ENCODE measurements at regions not wholly inside any gene's neighbourhood (a gene's known extent, or its start where the extent isn't known, plus 50 kb on each side); places are given as distances from the start of the nearest gene placed in this dataset.

DNA sequence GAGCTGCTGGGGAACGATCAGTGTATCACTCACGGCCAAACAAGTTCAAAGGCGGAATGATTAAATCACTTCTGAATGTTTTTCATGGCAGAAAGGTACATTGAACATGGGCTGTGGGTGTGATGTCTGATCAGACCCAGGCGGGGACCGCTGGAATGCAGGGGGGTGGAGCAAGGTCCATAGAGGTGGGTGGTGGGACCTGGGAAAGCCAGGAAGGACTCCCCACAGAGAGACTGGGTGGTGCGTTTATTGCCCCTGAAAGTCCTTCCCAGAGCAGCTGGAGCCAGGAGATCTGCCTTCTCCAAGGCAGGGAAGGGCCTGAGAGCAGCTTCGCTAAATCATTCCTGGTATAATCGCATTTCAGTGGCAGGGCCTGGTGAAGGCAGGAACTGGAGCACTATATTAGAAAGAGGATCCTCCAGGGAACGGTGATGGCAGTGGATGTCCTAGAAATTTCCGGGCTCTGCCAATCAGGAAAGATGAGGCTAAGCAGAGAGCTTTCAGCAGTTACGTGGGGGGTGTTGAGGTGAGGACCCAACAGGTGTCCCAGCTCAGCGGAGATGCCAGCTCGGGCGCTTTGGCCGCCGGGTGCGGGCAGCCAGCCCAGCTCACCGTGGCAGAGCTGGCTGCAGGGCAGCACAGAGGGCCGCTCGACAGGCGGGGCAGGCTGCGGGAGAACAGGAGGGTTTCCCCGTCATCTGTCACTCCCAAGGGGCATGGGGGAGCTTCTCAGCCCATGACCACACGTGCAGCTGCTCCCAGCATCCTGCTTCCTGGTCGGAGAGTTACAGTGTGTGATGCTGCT is 271.7 kb downstream of the CTTN start:
- no peak for ATAC-seq (ENCODE audit: low read depth)
- no peaks in the 10 kb centered on the region for H3K36me3 ChIP-seq (ENCODE audit: low read depth)
- no peaks in the 10 kb centered on the region for H3K9me3 ChIP-seq (ENCODE audit: severe bottlenecking)
- H3K4me3 ChIP-seq (ENCODE audit: severe bottlenecking): no peak overlapping the region
- DNase-seq (ENCODE audit: low spot score): no peak
- H3K27me3 ChIP-seq (ENCODE audit: insufficient read depth, poor library complexity, severe bottlenecking): no peaks in the 10 kb centered on the region
- H3K27ac ChIP-seq (ENCODE audit: poor library complexity, severe bottlenecking): no peak overlapping the region
- H3K4me1 ChIP-seq (ENCODE audit: insufficient read depth, poor library complexity, severe bottlenecking): no peaks in the 10 kb centered on the region
- TF ChIP-seq, protein P1, sequence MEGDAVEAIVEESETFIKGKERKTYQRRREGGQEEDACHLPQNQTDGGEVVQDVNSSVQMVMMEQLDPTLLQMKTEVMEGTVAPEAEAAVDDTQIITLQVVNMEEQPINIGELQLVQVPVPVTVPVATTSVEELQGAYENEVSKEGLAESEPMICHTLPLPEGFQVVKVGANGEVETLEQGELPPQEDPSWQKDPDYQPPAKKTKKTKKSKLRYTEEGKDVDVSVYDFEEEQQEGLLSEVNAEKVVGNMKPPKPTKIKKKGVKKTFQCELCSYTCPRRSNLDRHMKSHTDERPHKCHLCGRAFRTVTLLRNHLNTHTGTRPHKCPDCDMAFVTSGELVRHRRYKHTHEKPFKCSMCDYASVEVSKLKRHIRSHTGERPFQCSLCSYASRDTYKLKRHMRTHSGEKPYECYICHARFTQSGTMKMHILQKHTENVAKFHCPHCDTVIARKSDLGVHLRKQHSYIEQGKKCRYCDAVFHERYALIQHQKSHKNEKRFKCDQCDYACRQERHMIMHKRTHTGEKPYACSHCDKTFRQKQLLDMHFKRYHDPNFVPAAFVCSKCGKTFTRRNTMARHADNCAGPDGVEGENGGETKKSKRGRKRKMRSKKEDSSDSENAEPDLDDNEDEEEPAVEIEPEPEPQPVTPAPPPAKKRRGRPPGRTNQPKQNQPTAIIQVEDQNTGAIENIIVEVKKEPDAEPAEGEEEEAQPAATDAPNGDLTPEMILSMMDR (IDR thresholded peaks at IDR 0.05; ENCODE audit: poor library complexity, severe bottlenecking): no peak

DNA sequence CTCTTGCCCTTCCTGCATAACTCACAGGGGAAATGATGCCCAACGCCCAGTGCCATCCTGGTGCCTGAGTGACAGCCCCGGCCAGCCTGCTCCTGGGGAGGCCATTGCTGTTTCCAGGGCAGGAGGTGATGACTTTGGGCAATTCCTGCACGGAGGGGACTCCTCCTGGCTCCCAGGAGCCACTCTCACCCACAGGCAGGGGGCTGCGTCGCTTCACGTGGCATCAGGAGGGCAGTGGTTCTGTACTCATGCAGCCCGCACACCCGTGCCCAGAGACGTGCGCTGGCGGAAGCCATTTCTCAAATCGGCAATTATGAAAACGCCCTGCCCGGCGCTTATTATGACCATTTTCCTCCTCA is 272.3 kb downstream of the CTTN start:
- Histone ChIP-seq H3K9me3 (ENCODE audit: severe bottlenecking) (no peaks in the 10 kb centered on the region), H3K27ac (ENCODE audit: poor library complexity, severe bottlenecking) (no peak overlapping the region), H3K4me3 (ENCODE audit: severe bottlenecking) (no peak overlapping the region), H3K36me3 (ENCODE audit: low read depth) (no peaks in the 10 kb centered on the region), H3K27me3 (ENCODE audit: insufficient read depth, poor library complexity, severe bottlenecking) (no peaks in the 10 kb centered on the region), H3K4me1 (ENCODE audit: insufficient read depth, poor library complexity, severe bottlenecking) (no peaks in the 10 kb centered on the region)
- ATAC-seq (ENCODE audit: low read depth) (no peak), DNase-seq (ENCODE audit: low spot score) (no peak)
- TF ChIP-seq, protein P1 (IDR thresholded peaks at IDR 0.05; ENCODE audit: poor library complexity, severe bottlenecking): no peak

DNA sequence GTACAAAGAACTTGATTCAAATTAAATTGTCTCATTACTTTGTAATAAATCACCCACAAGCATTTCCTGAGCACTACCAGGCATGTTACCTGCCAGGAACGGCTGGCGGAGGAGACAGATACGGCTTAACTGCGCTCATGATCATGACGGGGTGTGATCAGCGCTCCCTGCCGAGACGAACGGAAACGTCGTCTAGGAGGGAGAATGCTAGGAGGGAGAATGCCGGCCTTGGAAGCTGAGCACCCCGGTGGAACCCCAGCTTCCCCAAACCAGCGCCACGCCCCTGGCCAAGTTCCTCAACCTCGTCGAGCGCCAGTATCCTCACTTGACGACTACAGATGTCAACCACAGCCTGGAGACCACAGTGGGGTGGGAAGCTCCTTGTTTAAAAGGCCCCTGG is 272.8 kb downstream of the CTTN start:
- no peak overlapping the region for H3K27ac ChIP-seq (ENCODE audit: poor library complexity, severe bottlenecking)
- ATAC-seq (ENCODE audit: low read depth): no peak

DNA sequence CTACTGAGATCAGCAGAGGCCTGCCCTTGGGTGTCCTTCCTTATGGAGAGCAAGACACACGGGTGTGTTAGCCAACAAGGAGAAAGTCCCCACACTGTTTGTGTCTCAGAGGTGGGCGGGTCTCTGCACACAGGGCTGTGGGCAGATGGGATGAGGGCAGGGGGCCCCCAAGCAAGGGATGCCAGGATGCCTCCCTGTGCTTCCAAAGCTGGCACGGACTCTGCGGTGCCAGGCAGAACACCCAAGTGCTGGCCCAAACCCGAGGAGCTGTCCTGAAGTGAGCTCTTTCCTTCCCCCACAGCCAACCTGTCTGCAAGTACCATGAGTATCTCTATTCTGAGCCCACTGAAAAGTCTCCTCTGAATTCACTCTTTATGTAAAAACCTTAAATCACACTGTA is 273.3 kb downstream of the CTTN start:
- no peak for ATAC-seq (ENCODE audit: low read depth)
- TF ChIP-seq, protein P1 (IDR thresholded peaks at IDR 0.05; ENCODE audit: poor library complexity, severe bottlenecking): no peak
- Histone ChIP-seq H3K36me3 (ENCODE audit: low read depth) (no peaks in the 10 kb centered on the region), H3K9me3 (ENCODE audit: severe bottlenecking) (no peaks in the 10 kb centered on the region), H3K4me1 (ENCODE audit: insufficient read depth, poor library complexity, severe bottlenecking) (no peaks in the 10 kb centered on the region), H3K4me3 (ENCODE audit: severe bottlenecking) (no peak overlapping the region), H3K27ac (ENCODE audit: poor library complexity, severe bottlenecking) (no peak overlapping the region), H3K27me3 (ENCODE audit: insufficient read depth, poor library complexity, severe bottlenecking) (no peaks in the 10 kb centered on the region)
- no peak for DNase-seq (ENCODE audit: low spot score)

More for the DNA sequence above, 272.8 kb downstream of the CTTN start:
- TF ChIP-seq, protein P1 (IDR thresholded peaks at IDR 0.05; ENCODE audit: poor library complexity, severe bottlenecking): no peak
- H3K27me3 ChIP-seq (ENCODE audit: insufficient read depth, poor library complexity, severe bottlenecking): no peaks in the 10 kb centered on the region
- no peak for DNase-seq (ENCODE audit: low spot score)
- no peaks in the 10 kb centered on the region for H3K36me3 ChIP-seq (ENCODE audit: low read depth)
- H3K9me3 ChIP-seq (ENCODE audit: severe bottlenecking): no peaks in the 10 kb centered on the region
- H3K4me3 ChIP-seq (ENCODE audit: severe bottlenecking): no peak overlapping the region
- no peaks in the 10 kb centered on the region for H3K4me1 ChIP-seq (ENCODE audit: insufficient read depth, poor library complexity, severe bottlenecking)

DNA sequence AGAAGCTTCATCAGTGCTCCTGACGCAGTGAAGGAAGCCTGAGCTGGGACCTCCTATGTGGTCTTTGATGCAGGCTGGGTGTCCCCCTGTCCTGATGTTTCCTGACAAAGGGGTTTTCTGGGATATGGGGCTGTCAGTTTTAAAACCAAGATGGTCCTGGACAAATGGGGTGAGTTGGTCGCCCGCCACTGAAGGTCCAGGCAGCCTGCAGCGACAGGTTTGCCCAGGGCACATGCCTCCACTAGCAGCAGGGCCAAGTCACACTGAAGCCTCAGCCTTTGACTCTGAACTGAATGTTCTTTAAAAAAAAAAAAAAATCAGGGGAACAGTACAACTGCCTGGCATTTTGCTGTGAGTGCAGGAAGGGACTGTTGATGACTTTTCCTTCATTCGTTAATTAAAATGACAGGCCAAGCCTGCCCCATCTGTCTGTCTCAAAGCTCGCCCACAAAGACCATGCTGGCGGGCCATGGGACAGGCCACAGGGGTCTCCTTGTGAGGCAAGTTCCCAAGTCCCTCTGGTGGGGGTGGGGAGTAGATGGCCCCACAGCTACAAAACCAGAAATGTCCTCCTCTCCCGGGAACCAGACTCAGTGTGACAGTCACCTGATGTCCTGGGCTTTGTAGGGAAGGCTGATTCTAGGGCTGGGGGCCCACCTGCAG is 274.8 kb downstream of the CTTN start:
- ATAC-seq (ENCODE audit: low read depth): no peak
- H3K9me3 ChIP-seq (ENCODE audit: severe bottlenecking): no peaks in the 10 kb centered on the region
- H3K36me3 ChIP-seq (ENCODE audit: low read depth): no peaks in the 10 kb centered on the region
- no peak overlapping the region for H3K27ac ChIP-seq (ENCODE audit: poor library complexity, severe bottlenecking)
- no peak for DNase-seq (ENCODE audit: low spot score)
- no peaks in the 10 kb centered on the region for H3K4me1 ChIP-seq (ENCODE audit: insufficient read depth, poor library complexity, severe bottlenecking)
- H3K27me3 ChIP-seq (ENCODE audit: insufficient read depth, poor library complexity, severe bottlenecking): no peaks in the 10 kb centered on the region
- TF ChIP-seq, protein P1 (IDR thresholded peaks at IDR 0.05; ENCODE audit: poor library complexity, severe bottlenecking): no peak
- no peak overlapping the region for H3K4me3 ChIP-seq (ENCODE audit: severe bottlenecking)

Measured in RWPE2 (cell line).